SW480 (cell line): ENCODE measurements at regions not wholly inside any gene's neighbourhood (a gene's known extent, or its start where the extent isn't known, plus 50 kb on each side); places are given as distances from the start of the nearest gene placed in this dataset.
"Not testable (repeated sequence)": the region's sequence is repeated elsewhere in the genome, so short reads cannot be mapped to it uniquely, and the experiment has no call there.

Experiments used
- DNase-seq: peaks from one replicate; pipeline ENCODE4 v3.0.0-alpha.2; 2016; ENCODE audit warnings: low spot score

DNA sequence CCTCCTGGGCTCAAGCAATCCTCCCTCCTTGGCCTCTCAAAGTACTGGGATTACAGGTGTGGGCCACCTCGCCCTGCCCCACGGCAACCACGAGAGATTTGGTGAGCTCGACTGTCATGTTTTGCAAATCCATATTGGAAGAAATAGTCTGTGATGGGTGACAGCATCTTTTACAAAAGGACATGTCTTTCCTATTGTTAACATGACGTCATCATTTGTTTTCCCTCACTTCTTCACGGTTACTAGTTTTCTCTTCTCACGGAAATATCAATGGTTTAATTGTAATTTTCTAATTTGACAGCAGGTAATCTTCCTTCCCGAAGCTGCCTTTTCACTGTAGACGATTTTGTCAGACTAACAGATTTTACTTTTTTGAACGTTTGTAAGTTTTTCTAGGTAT lies 110.8 kb upstream of the GREM2 start:
- DNase-seq, result no peak

DNA sequence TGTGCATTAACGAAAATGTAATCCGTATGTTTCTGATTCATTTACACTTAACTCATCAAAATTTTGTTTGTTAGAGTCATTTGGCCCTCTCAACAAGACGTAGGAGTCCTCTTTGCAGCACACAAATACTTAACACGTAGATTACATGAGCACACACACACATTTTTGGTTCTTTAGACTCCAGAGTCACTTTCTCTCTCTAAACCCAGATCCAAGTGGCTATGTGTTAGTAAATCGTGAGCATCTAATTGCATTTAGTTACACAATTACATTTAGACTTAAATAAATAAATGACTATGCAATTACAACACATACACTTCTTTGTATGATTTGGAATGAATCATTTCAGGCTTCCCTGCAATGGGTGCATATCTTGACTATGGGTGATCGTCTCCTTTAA lies 109.0 kb upstream of the GREM2 start:
- DNase-seq, result no peak

DNA sequence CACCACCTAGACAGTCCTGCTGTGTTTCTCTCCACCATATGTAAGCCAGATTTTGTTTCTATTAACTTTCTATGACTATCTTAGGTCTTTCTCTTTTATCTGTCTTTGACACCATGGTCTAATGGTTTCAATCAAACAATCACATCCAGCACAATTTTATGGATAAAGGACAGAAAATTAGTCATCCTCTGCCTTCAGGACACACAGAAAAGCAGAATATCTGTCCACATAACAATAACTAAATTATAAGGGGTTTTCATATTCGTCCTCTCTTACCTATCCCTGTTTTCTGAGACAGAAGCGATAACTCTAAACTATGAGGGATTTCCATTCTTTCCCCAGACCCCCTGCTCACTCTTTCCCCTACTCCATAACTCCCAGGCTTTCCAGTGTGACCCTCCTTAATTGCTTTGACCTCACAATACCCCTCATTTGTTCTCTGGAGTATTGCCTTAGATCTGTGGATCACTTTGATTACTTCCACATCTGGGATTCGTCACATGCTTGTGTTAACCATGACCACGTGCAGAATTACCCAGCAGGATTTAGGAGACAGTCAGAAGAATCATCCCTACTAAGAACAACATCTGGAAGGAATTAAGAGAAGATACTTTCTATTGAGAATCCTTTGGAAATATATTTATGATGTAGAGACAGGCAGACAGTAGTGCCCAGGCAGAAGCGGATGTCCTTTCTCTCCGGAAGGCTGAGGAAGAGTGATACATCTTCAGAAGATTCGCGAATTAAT lies 108.2 kb upstream of the GREM2 start:
- DNase-seq, result no peak

DNA sequence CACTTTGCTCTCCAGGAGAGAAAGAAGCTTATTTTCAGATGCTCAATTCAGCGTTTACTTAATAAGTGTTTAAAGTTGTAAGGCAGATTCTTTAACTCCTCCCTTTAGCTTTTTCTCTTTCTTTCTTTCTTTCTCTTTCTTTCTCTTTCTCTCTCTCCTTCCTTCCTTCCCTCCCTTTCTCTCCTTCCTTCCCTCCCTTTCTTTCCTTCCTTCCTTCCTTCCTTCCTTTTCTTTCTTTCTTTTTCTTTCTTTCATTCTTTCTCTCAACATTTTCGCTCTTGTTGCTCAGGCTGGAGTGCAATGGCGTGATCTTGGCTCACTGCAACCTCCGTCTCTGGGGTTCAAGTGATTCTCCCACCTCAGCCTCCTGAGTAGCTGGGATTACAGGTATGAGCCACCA lies 104.6 kb upstream of the GREM2 start:
- DNase-seq, result not testable (repeated sequence)

DNA sequence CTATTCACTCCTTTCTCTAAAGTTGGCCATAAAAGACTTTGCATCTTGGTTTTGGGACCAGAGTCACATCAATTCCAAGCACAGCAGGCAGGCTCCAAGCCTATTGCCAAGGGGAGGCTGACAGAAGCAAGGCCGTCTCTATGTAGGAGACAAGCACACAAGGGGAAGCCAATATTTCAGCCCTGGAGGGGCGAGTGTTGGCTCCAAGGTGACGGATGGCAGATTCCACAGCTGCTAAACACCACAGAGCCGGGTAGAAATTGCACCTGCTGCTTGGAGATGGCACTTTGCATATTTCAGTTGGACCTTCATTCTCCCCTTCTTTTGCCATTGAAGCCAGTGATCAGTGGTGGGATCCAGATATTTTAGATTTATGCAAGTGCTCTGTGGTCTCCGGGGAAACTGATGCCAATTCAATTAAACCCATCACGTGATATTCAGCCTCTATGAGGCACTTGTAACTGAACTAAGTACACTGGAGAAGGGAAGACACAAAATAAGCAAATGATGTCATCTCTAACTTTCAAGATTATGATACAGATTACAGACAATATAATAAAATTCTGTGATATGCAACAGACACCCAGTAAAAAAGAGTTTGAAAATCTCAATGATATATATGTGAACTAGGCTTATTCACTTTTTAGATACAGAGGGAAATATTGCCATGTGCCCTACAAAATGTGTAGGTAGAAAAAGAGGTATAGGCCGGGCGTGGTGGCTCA lies 102.8 kb upstream of the GREM2 start:
- no peak for DNase-seq

GRCh38 chr1:240712014-240712731 lies 100.2 kb upstream of the GREM2 start:
- no peak for DNase-seq

DNA sequence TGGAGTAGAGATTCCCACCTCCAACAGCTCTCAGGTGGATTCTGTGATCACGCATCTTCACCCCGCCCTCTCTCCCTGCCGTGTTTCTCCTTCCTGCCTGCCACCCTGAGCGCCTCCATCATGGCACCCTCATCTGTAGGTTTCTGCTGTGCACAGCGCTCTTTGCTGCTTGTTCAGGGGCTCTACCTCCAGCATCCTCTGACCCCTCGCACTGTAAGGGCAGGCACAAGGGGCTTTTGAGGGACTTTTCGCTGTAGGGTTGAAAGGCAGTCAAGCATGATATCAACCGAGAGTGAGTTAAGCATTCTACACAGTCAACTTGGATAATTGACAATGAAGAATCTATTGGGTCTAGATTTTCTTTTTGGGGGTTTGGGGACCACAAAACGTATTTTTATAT lies 99.1 kb upstream of the GREM2 start:
- no peak for DNase-seq

- no peak for DNase-seq
Measured at GRCh38 chr1:240709676-240710075, 97.7 kb upstream of the GREM2 start.

- DNase-seq, result no peak
Measured at GRCh38 chr1:240706150-240706935, 94.4 kb upstream of the GREM2 start.

DNA sequence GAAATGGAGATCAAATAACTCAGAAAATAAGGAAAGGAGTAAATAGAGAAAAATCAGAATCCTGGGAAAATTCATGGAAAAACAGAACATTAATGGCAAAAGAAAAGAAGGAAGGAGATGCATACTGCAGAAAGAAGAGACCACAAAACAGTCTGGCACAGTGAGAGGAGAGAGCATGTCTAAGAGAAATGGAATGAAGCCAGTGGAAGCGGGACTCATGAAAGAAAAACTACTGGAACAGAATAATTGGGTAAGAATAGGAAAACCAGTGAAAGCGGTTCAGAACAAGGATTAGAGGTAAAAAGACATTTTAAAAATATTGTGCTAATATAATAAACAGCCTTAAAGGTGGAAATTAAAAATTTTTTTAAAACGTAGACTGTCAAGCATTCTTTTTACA lies 93.6 kb upstream of the GREM2 start:
- DNase-seq, result no peak

DNA sequence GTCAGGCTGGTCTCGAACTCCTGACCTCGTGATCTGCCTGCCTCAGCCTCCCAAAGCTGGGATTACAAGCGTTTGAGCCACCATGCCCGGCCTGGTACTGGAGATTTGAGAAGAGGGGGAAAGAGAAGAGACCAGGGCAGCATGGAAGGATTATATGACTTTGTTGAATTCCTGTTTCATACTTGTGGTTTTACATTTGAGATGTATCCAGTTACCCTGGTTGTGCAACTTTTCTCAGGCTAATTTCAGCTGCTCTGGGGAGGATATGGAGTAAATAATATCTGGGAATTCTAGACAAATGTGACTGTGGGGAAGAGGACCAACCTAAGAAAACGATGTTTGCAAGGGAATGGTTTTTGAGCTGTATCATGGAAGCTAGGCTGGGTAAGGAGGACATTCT lies 89.5 kb upstream of the GREM2 start:
- no peak for DNase-seq

DNA sequence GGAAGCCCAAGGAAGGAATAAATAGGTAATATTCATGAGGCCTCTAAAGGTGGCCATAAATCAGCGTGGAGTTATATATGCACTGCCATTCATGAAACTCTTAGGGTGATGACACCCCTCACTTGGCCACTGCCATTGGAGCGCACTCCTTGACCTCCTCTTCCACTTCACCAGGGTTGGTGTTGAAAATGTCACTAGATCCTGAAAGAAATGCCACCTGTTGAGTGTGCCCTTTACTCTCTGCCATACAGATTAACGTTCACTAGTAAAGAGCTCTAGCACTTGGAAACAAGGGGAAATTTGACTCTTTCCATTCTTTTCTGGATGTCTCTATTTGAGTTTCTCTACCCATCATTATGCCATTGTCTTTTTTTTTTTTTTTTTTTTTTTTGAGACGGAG lies 83.5 kb upstream of the GREM2 start:
- DNase-seq, result no peak

- DNase-seq, result no peak
Measured at GRCh38 chr1:240693844-240694243, 81.9 kb upstream of the GREM2 start.

DNA sequence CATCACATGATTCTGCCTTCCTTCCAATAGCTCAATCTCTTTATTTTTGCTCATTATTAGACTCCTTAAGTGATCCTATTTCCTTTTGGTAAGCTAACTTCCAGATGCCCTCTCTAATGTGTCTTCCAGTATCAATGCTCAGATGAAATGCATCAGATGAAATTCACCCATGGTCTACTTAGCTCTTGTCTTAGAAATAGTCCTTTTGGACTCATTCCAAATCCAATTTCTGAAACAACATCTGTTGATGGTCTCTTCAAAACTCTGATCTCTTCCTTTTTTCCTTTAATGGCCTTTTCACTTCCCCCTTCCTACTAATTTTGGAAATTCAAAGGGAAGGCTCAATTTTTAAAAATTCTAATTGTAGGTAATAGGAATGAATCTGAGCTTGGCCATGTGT lies 81.1 kb upstream of the GREM2 start:
- DNase-seq, result no peak

DNA sequence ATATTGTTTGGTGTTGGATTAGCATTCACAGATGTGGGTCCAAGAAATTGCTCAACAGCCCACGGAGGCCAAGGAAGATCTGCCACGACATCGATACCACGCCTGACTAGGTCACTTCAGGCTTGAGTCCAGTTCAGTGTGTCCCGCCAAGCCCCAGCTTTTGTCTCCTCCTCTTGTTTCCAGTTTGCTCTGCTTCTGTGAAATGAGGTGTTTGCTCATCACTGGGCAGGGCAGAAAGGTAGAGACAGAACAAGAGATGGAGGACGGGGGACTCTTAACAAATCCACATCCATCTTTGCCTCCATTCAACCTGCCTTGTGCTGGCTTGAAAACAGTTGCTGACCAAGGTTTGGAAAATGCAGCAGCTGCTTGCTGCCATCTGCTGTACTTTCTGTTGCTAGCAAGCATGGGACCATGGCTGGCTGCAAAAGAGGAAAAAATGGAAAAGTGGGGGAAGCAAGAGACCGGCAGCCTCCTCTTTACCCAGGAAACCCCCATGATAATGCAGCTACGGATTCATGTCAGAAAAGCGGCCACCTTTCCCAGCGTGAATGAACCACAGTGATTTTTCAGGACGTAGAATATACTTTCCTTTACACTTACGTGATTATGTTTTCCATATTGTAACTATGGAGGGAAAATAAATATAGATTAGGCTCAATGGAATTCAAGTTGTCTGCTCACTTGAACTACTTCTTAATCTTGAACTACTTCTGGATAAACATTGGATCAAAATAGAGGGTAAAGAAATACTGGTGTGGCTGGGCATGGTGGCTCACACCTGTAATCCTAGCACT lies 80.2 kb upstream of the GREM2 start:
- peak; percentile 30 for DNase-seq

GRCh38 chr1:240691501-240691900 lies 79.5 kb upstream of the GREM2 start:
- no peak for DNase-seq

DNA sequence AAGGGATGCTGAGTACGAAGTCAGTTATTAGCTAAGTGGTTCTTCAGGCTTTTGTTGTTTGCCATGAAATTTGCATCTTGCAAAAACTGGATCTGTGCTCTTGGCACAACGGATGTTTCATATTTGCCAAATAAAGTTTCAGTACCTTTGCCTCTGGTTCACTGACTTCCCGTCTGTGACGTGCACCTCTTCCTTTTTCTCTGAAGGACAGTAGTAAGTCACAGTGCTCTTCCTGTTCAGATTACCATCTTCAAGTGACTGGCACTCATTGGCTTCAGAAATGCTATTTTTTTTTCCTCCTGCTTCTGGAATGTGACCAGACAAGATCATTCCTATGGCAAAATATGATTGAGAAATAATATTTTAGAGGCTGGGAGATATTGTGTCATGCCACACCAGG lies 75.9 kb upstream of the GREM2 start:
- DNase-seq, result no peak

DNA sequence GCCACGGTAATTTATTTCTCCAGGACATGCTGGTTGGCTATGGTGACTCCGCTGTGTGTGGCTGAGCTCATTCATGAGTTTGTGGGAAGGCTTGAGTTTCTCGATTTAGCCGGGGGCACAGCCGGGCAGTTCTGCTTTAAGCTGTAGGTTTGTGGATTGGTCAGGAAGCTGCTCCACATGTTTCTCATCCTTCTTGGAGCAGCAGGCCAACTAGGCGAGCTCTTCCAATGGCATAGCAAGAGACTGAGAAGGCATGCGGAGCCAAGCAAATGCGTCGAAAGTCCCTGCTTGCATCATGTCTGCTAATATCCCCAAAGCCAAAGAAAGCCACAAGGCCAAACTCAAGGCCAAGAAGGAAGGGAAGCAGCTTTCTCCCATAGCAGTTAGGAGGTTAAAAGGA lies 71.6 kb upstream of the GREM2 start:
- no peak for DNase-seq

DNA sequence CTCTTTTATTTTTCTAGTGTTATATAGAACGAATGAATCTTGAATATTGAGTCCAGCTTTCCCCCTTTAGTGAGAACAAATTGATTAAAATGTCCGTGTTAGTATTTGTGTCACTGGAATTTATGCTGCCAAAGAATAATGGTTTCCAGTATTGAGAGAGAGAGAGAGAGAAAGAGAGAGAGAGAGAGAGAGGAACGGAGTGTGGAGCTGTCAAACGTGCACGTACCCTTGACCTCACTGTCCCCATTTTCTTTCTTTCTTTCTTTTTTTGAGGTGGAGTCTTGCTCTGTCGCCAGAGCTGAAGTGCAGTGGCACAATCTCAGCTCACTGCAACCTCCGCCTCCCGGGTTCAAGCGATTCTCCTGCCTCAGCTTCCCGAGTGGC lies 70.9 kb upstream of the GREM2 start:
- DNase-seq, result no peak

DNA sequence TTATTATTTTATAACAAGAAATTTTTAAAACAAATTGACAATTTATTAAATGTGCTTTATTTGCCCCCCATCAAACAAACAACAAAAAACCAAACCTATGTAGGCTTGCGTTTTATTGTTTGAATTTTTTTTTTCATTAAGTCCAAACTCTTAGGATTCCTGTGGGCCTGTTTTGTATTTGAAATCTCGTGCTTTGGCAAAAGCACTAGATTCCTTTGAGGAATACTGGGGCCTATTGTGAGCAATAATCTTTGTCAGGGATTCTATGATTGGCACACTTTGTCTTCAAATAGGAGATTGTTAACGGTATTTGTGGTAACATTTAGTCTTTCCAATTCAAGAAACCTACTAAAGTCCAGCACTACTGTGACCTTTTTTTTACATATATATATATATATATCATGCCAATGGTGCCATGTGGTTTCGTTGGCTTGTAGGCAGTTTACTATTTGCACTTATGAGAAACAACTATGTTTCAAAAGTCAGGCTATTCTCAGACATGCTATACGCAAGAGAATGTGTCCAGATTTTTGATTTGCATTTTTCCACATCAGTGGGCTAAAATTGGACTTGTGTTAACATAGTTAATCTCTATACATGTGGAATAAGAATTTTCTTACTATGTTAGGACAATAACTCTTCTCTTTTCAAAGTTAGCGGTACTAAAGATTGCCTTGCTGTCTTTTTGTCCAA lies 70.4 kb upstream of the GREM2 start:
- DNase-seq, result no peak
